ENCODE measurements at regions not wholly inside any gene's neighbourhood (a gene's known extent, or its start where the extent isn't known, plus 50 kb on each side); places are given as distances from the start of the nearest gene placed in this dataset.

GRCh38 chr10:108307250-108307924, 1142.9 kb upstream of the SORCS1 start:
- intact Hi-C loops (cut with micrococcal nuclease; ENCODE audit: unreplicated experiment) (no loop called here), in situ Hi-C loops (cut with HindIII; ENCODE audit: low pct_unique_long_range_greater_than_20kb, low sequenced_read_pairs) (no loop called here)
- no peak for TF ChIP-seq CTCF (IDR thresholded peaks at IDR 0.05)
- no peak for TF ChIP-seq POLR2AphosphoS5 (IDR thresholded peaks at IDR 0.05; ENCODE audit: low read depth, low read length)
- no peak for TF ChIP-seq REST (IDR thresholded peaks at IDR 0.05; ENCODE audit: insufficient read depth in 1 of 2, low read depth in 2 of 2, low read length in 1 of 2)
- no peak for TF ChIP-seq TCF7L2 (IDR thresholded peaks at IDR 0.05; ENCODE audit: low read depth, low read length)
- no peak for TF ChIP-seq SIN3A (IDR thresholded peaks at IDR 0.05; ENCODE audit: borderline replicate concordance, insufficient read depth, low read depth, low read length)
- ATAC-seq (no peak), DNase-seq (ENCODE audit: low read depth, low spot score) (no peak)
- POLR2A ChIA-PET, result no interaction called here
- CTCF ChIA-PET, result no interaction called here
- H3K36me3 ChIP-seq (ENCODE audit: control insufficient read depth, insufficient read depth, low read length), result no peaks in the 10 kb centered on the region
- H3K4me3 ChIP-seq (ENCODE audit: low read depth in 2 of 2, low read length in 2 of 2), result no peak overlapping the region
- H3K27me3 ChIP-seq (ENCODE audit: control insufficient read depth, insufficient read depth, low read length), result no peaks in the 10 kb centered on the region
- no peaks in the 10 kb centered on the region for H3K9me3 ChIP-seq (ENCODE audit: control insufficient read depth, insufficient read depth, low read depth, low read length)
- BruUV-seq (replicated peaks), result no TSS peak
- no peak overlapping the region for H3K27ac ChIP-seq (ENCODE audit: low read length)
- H3K4me1 ChIP-seq (ENCODE audit: control insufficient read depth, insufficient read depth, low read length), result no peaks in the 10 kb centered on the region

- no peaks in the 10 kb centered on the region for H3K27me3 ChIP-seq (ENCODE audit: control insufficient read depth, insufficient read depth, low read length)
- H3K4me1 ChIP-seq (ENCODE audit: control insufficient read depth, insufficient read depth, low read length), result no peaks in the 10 kb centered on the region
- no TSS peak for BruUV-seq (replicated peaks)
- ChIA-PET POLR2A (no interaction called here), CTCF (no interaction called here)
- no peak for DNase-seq (ENCODE audit: low read depth, low spot score)
- no peaks in the 10 kb centered on the region for H3K9me3 ChIP-seq (ENCODE audit: control insufficient read depth, insufficient read depth, low read depth, low read length)
- no peak overlapping the region for H3K27ac ChIP-seq (ENCODE audit: low read length)
- ATAC-seq, result no peak
- no peak for TF ChIP-seq CTCF (IDR thresholded peaks at IDR 0.05)
- no peak overlapping the region for H3K4me3 ChIP-seq (ENCODE audit: low read depth in 2 of 2, low read length in 2 of 2)
- no peaks in the 10 kb centered on the region for H3K36me3 ChIP-seq (ENCODE audit: control insufficient read depth, insufficient read depth, low read length)
- intact Hi-C loops (cut with micrococcal nuclease; ENCODE audit: unreplicated experiment) (no loop called here), in situ Hi-C loops (cut with HindIII; ENCODE audit: low pct_unique_long_range_greater_than_20kb, low sequenced_read_pairs) (no loop called here)
These were observed 1138.6 kb upstream of the SORCS1 start for GRCh38 chr10:108303149-108303548.

Data from Panc1 (cell line).